MCF 10A (cell line): ENCODE measurements at regions not wholly inside any gene's neighbourhood (a gene's known extent, or its start where the extent isn't known, plus 50 kb on each side); places are given as distances from the start of the nearest gene placed in this dataset.
A peak's percentile ranks its signal among the peaks of the same experiment; 100 is the strongest.
"Not testable (repeated sequence)": the region's sequence is repeated elsewhere in the genome, so short reads cannot be mapped to it uniquely, and the experiment has no call there.

Experiments used
- BruUV-seq: library from RNA; stranded (reverse); fragments of 400-500 nt; replicated peaks from 2 replicates; lab custom pipeline; 2021; lab: Mats Ljungman, UMichigan
- CTCF ChIA-PET: fragments of 300-600 bp; sonication (Branson Sonifier 250); formaldehyde crosslinking; extraction: SDS; loops from one replicate; lab custom pipeline; 2021; ENCODE audit warnings: antibody characterized with exemption, inconsistent platforms; lab: Yijun Ruan, JAX
- POLR2A ChIA-PET: fragments of 300-600, 350-650 bp; sonication (Branson Sonifier 250); formaldehyde crosslinking; extraction: SDS; loops from one replicate; lab custom pipeline; 2020; ENCODE audit warnings: antibody characterized with exemption, inconsistent platforms; lab: Yijun Ruan, JAX
- DNase-seq: peaks from one replicate; pipeline ENCODE4 v3.0.0-alpha.2; 2018; ENCODE audit not compliant: unreplicated experiment
- H3K27ac Mint-ChIP-seq: one replicate; pipeline ENCODE4 v1.8.0; 2022; ENCODE audit warnings: mild to moderate bottlenecking, low read depth, mixed read lengths; ENCODE audit not compliant: unreplicated experiment
- H3K27me3 Mint-ChIP-seq: one replicate; pipeline ENCODE4 v1.8.0; 2022; ENCODE audit warnings: mixed read lengths; ENCODE audit not compliant: insufficient read depth, unreplicated experiment
- H3K36me3 Mint-ChIP-seq: one replicate; pipeline ENCODE4 v1.8.0; 2022; ENCODE audit warnings: mild to moderate bottlenecking, moderate library complexity, mixed read lengths; ENCODE audit not compliant: insufficient read depth, unreplicated experiment
- H3K4me1 Mint-ChIP-seq: one replicate; pipeline ENCODE4 v1.8.0; 2022; ENCODE audit warnings: mixed read lengths; ENCODE audit not compliant: insufficient read depth, unreplicated experiment
- H3K4me3 Mint-ChIP-seq: one replicate; pipeline ENCODE4 v1.8.0; 2022; ENCODE audit warnings: mild to moderate bottlenecking, moderate library complexity, mixed read lengths; ENCODE audit not compliant: unreplicated experiment
- H3K9me3 Mint-ChIP-seq: one replicate; pipeline ENCODE4 v1.8.0; 2022; ENCODE audit warnings: mixed read lengths; ENCODE audit not compliant: unreplicated experiment
- CTCF ChIP-seq: fragments of 200-600 bp; IDR thresholded peaks from one replicate; pipeline ENCODE4 v1.8.0; 2022; ENCODE audit warnings: antibody characterized with exemption, mild to moderate bottlenecking; ENCODE audit not compliant: unreplicated experiment
- intact Hi-C: fragments of 100-400 bp; cut with micrococcal nuclease; formaldehyde crosslinking; loops from 2 replicates; pipeline ENCODE4 v1.14.1; 2022

GRCh38 chr5:82422001-82422740 is 144.0 kb upstream of the RPS23 start:
- BruUV-seq, result no TSS peak
- H3K9me3 Mint-ChIP-seq, result no peaks in the 10 kb centered on the region
- intact Hi-C loops, result no loop called here
- H3K27ac Mint-ChIP-seq, result peak overlapping the region; percentile 67
- POLR2A ChIA-PET, result interaction anchor here (1.4 to 3.0 kb wide), 3 partner anchors 15 to 65 kb away, joined by 5 to 21 read pairs (median 13); no protein-coding TSS in a partner anchor
- DNase-seq, result no peak
- H3K4me1 Mint-ChIP-seq, result peaks cover 51% of the 10 kb centered on the region
- no peaks in the 10 kb centered on the region for H3K27me3 Mint-ChIP-seq
- H3K4me3 Mint-ChIP-seq, result no peak overlapping the region
- H3K36me3 Mint-ChIP-seq, result peaks cover 7% of the 10 kb centered on the region
- CTCF ChIA-PET, result interaction anchor here (0.5 to 2.2 kb wide), 16 partner anchors 10 to 1181 kb away, joined by 3 to 10 read pairs (median 3); no protein-coding TSS in a partner anchor
- TF ChIP-seq CTCF, result no peak

GRCh38 chr5:82421119-82421518 is 143.0 kb upstream of the RPS23 start:
- Mint-ChIP-seq H3K27ac (no peak overlapping the region), H3K36me3 (peaks cover 7% of the 10 kb centered on the region), H3K4me1 (peaks cover 51% of the 10 kb centered on the region), H3K27me3 (no peaks in the 10 kb centered on the region), H3K4me3 (no peak overlapping the region), H3K9me3 (no peaks in the 10 kb centered on the region)
- intact Hi-C loops, result loop anchor here (1.0 kb wide), 4 partner anchors 15 to 1052 kb away; no protein-coding TSS in a partner anchor
- no TSS peak for BruUV-seq
- POLR2A ChIA-PET, result interaction anchor here (1.4 to 3.0 kb wide), 3 partner anchors 14 to 64 kb away, joined by 5 to 21 read pairs (median 13); no protein-coding TSS in a partner anchor
- DNase-seq, result peak; percentile 99
- CTCF ChIA-PET, result interaction anchor here (0.5 to 2.2 kb wide), 20 partner anchors 9 to 1182 kb away, joined by 3 to 10 read pairs (median 3); no protein-coding TSS in a partner anchor
- TF ChIP-seq CTCF, result peak; percentile 49

- BruUV-seq, intact Hi-C loops, H3K27ac Mint-ChIP-seq, DNase-seq, H3K27me3 Mint-ChIP-seq, H3K4me3 Mint-ChIP-seq, H3K36me3 Mint-ChIP-seq, H3K9me3 Mint-ChIP-seq: not testable (repeated sequence)
- CTCF ChIA-PET, result interaction anchor here (0.5 to 2.2 kb wide), 18 partner anchors 9 to 1009 kb away, joined by 3 to 10 read pairs (median 3); no protein-coding TSS in a partner anchor
- peaks cover 51% of the 10 kb centered on the region for H3K4me1 Mint-ChIP-seq
- POLR2A ChIA-PET, result interaction anchor here (1.4 to 3.0 kb wide), 3 partner anchors 13 to 63 kb away, joined by 5 to 21 read pairs (median 6); no protein-coding TSS in a partner anchor
These were observed 142.4 kb upstream of the RPS23 start for GRCh38 chr5:82420524-82420923.

- H3K27me3 Mint-ChIP-seq, result no peaks in the 10 kb centered on the region
- H3K4me1 Mint-ChIP-seq, result peaks cover 55% of the 10 kb centered on the region
- TF ChIP-seq CTCF, result no peak
- peaks cover 7% of the 10 kb centered on the region for H3K36me3 Mint-ChIP-seq
- H3K4me3 Mint-ChIP-seq, result no peak overlapping the region
- peak; percentile 59 for DNase-seq
- no peak overlapping the region for H3K27ac Mint-ChIP-seq
- ChIA-PET POLR2A (interaction anchor here (1.5 to 3.0 kb wide), 2 partner anchors 12 to 62 kb away, joined by 6 to 21 read pairs; no protein-coding TSS in a partner anchor), CTCF (interaction anchor here (0.6 to 1.1 kb wide), 4 partner anchors 16 to 1010 kb away, joined by 3 read pairs; no protein-coding TSS in a partner anchor)
- H3K9me3 Mint-ChIP-seq, result no peaks in the 10 kb centered on the region
- intact Hi-C loops, result no loop called here
- no TSS peak for BruUV-seq
These were observed 141.6 kb upstream of the RPS23 start for GRCh38 chr5:82419559-82420332.
